Stimulated activated CD4-positive, alpha-beta T cell treated with anti-CD3 and anti-CD28 coated beads, Interleukin-1b, Interleukin-23, amount 100 ng/mL, for 4 hours (primary cell): ENCODE measurements at regions not wholly inside any gene's neighbourhood (a gene's known extent, or its start where the extent isn't known, plus 50 kb on each side); places are given as distances from the start of the nearest gene placed in this dataset.
A peak's percentile ranks its signal among the peaks of the same experiment; 100 is the strongest.

Experiments
- DNase-seq, 2 donors: peaks; one replicate each; pipeline ENCODE4 v3.0.0-alpha.2; 2020; ENCODE audit warnings: low read depth in 2 of 2

DNA sequence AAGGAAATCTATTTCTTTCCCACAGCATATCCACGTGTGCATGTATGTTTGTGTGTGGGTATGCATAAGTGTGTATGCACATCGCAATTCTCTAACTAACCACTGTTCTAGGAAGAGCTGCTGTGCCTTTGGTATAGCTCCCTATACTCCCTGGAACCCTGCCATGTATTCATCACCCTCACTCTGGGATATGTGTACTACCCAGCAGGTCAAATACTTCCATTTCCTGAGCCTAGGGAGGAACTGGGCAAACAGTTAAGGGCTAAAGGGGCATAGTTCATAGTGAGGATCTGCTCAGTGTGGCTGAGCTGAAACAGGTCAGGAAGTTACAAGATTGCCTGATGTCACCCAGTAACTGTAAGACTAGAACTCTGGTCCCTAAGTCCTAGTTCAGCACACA is 260.4 kb downstream of the RPLP1 start:
- DNase-seq, result no peak

DNA sequence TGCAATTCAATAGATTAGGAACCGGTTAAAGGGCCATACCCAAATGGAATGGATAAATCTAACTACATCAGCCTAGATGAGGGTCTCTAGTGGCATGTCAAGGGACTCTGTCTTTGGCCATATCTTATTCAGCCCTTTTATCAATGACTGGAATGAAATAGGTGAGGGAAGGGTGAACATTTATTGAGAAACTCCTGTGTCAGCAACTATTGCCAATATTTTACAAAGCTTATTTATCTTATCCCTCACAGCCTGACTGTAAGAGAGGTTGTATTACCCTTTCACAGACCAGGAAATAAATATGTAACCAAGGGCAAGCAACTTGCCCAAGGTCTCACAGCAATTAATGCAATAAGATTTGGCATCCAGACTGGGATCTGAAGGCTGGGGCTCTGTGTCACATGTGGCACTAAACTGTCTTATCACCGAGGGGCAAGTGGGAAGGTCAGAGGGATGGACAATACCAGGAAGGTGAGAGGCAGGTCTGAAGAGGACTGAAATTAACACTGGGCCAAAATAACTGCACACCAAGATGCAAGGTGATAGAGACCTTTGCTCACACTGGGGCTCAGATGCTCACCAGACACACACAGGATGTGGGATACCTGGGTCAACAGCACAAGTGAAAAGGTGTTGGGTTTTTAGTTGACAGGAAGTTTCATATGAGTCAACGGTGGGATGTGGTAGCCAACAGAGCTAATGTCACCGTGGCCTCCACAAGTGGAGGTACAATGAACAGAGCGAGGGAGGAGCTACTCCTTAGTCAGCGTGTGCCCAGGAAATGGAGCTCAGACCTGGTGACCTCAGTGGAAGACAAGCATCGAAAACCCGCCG is 261.3 kb downstream of the RPLP1 start:
- peak in 1 of 2 donors; percentile 52 for DNase-seq

DNA sequence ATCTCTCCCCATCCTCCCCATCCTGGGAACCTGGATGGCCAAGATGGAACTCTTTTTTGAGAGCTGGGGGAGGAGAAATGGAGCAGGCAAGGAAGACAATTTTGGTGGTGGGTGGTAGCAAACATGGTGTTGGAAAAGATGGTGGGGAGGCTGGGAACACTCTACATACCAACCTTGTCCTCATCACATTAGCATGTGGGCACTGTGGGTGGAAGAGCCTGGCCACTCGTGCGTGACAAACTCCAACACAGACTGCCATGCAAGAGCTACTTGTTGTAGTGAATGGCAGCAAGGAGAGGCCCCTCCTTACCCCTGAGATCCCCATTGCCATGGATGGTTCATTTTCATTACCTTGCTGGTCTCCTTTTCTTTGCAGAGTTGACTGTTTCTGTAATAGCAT is 262.6 kb downstream of the RPLP1 start:
- no peak for DNase-seq

- no peak for DNase-seq
Measured at GRCh38 chr15:69718436-69718835, 265.8 kb downstream of the RPLP1 start.

- no peak for DNase-seq
Measured at GRCh38 chr15:69718916-69719315, 266.3 kb downstream of the RPLP1 start.

DNA sequence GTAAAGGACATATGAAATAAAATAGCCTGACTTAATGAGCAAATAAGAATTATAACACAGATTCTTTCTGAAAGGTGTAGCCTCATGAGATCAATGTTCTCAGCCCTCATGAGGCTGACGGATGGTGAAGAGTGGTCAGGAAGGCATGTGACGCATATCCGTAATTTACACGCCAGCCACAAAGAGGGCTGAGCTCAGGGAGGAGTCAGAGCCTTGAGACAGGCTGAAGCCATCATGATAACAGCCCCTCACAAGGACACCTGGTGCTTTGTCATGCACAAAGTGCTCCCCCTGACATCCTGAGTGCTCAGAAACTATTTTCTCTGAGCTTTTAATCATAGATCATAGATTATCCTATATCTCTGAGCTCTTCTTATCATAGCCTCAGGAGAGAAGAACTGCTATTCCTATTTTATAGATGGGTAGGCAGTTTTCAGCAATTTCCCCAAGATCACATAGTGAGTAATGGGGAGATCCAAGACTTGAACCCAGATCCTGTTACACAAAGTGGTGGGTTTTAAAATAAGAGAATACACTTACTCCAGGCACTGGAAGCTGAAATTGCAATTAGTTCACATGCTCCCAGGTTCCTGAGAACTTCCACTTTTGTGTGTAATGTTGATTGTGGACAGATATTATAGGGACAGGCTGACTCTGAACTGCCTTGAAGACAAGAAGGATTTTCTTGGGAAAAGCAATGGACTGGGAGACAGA is 267.1 kb downstream of the RPLP1 start:
- DNase-seq, result peak in 1 of 2 donors; percentile 43

DNA sequence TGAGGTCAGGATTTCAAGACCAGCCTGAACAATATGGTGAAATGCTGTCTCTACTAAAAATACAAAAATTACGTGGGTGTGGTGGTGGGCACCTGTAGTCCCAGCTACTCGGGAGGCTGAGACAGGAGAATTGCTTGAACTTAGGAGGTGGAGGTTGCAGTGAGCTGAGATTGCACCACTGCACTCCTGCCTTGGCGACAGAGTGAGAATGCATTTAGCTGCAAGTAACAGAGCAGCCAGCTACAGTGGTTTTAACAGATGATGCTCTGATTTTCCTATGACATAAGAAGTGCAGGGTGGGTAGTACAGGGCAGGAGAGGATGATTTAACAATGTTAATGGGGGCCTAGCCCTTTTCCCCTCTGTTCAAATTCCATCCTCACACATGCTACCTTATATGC is 267.9 kb downstream of the RPLP1 start:
- no peak for DNase-seq

DNA sequence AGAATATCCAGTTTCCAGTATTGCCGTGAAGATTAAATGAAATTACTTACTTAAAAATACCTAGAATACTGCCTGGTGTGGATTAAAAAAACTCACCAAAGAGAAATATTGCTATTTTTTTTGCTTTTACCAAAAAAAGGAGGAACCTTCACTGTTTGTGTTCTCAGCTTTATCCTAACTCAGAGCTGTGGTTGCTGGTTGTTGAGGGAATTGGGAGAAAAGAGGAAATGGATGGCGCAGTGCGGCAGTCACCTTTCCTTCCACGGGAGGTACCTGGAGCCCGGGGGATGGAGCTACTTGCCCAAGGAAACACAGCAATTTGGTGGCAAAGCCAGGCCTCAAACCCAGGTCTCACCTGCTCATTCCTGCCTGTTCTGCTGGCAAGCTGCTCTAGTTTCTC is 270.3 kb downstream of the RPLP1 start:
- DNase-seq, result no peak

DNA sequence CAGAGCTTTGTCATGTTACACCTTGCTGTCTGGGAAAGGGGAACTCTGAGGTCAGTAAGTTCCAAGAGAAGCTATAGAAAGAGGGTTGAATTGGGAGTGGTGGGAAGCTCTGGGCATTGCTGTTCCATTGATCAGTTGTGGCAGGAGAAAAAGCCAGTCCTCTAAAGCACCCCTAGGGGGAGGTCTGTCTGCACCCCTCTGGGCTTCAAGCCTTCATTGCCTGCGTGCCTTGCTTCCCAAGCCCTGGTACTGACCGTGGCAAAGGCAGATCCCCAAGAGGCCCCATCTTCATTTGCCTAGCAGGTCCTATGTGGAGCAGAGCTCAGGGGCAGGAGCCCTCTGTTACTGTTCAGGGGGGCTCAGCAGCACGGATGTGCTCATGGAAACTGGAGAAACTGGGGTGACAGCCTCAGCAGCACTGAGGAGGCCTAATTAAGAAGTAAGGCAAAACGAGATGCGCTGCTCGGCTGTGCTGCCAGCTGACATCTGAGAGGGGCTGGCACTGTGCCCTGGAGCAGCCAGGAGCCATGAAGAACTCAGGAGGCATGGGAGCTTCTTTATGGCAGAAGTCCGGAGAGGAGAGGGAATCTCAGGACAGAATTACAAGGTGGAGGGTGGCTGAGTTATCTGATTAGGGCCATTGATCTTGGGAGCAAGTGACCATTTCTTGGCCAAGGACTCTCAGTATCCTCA is 270.9 kb downstream of the RPLP1 start:
- no peak for DNase-seq

GRCh38 chr15:69724333-69724732 is 271.7 kb downstream of the RPLP1 start:
- no peak for DNase-seq

GRCh38 chr15:69725275-69725674 is 272.7 kb downstream of the RPLP1 start:
- no peak for DNase-seq

GRCh38 chr15:69725957-69726356 is 273.3 kb downstream of the RPLP1 start:
- no peak for DNase-seq

GRCh38 chr15:69727121-69727924 is 274.7 kb downstream of the RPLP1 start:
- no peak for DNase-seq

DNA sequence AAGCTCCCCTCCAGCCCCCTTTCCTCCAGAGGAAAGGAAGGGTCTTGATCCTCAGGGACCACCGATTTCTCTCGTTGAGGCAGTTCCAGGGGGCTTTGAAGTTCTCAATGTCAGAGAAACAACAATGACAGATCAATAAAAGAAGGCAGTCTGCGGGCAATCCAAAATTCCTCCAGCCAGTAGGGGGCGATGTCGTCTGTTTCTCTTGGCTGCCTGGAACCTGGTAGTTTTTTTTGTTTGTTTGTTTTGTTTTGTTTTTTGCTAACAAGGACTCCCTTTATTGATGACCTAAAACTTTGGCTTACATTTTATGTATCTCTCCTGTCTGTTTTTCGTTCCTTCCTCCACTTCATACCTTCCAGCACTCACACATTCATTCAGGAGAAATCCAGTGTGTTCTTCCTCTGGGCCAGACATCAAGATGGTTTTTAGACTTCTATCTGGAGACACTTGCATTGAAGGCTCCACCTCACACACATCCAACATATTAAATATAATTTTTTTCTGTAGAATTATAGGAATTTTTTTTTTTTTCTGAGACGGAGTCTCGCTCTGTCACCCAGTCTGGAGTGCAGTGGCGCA is 276.6 kb downstream of the RPLP1 start:
- peak; percentile 70 to 82 for DNase-seq

- DNase-seq, result no peak
Measured at GRCh38 chr15:69730281-69731080, 277.9 kb downstream of the RPLP1 start.

DNA sequence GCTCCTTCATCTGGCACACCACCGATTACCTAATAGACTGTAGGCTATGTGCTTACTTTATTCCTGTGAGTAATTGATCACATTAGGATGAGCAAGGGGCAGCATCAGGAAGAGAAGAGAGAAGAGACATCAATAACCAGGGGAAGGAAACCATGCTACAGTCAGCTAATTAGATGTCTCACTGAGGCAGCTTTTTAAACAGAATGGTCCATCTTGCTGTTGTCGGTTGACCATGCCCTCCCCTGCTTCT is 278.4 kb downstream of the RPLP1 start:
- DNase-seq, result no peak

DNA sequence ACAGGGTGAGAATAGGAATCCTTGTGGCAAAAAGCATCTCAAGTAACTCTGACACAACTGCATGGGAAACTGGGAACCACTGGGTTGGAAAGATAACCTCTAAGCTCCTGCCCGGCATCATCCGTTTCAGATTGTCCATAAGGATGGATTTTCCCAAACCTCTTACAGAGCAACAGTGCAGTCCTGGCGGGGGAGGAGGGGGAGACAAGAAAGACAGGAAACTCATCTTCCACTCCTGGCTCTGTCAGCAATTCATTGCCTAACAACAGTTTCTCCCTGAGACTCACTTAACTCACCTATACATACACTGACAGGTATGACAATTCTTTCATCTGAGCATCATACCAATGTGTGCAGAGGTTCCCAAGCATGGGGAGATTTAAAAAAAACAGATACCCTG is 279.0 kb downstream of the RPLP1 start:
- no peak for DNase-seq

- no peak for DNase-seq
Measured at GRCh38 chr15:69732133-69732532, 279.5 kb downstream of the RPLP1 start.

- no peak for DNase-seq
Measured at GRCh38 chr15:69734699-69735098, 282.1 kb downstream of the RPLP1 start.

DNA sequence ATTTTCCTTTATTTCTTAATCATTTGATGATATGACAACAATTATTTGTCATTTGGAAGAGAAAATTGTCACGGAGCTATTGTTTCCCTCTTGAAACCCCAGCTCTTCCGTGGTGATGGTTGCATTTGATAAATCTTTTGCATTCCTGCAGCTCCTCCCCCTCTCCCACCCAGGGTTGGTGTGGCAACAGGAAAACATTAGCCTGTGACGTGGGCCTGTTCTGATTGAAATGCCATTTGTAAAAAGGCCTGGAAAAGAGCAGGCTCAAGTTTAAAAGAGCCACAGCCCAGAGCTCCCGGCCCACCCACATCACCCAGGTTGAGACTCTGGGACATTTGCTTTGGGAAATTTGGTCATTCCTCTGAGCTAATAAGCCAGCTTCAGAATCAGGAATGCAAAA is 282.5 kb downstream of the RPLP1 start:
- DNase-seq, result no peak

- DNase-seq, result no peak
Measured at GRCh38 chr15:69736161-69736560, 283.5 kb downstream of the RPLP1 start.
